Neural progenitor cell (in vitro differentiated cells): ENCODE measurements at regions not wholly inside any gene's neighbourhood (a gene's known extent, or its start where the extent isn't known, plus 50 kb on each side); places are given as distances from the start of the nearest gene placed in this dataset.

Source experiments
- EZH2 ChIP-seq: fragments of 200-600 bp; sonication (generic); IDR thresholded peaks from 2 replicates; pipeline ENCODE4 v1.6.1; 2017; ENCODE audit warnings: antibody characterized with exemption, mild to moderate bottlenecking, moderate library complexity
- EZH2phosphoT487 ChIP-seq: fragments of 200-600 bp; sonication (generic); IDR thresholded peaks from 2 replicates; pipeline ENCODE4 v1.6.1; 2017; ENCODE audit warnings: antibody characterized with exemption
- TF ChIP-seq, protein P1 (sequence below): fragments of 200-600 bp; sonication (generic); IDR thresholded peaks from 2 replicates; pipeline ENCODE4 v1.5.1; 2017; ENCODE audit warnings: antibody characterized with exemption, mild to moderate bottlenecking

- TF ChIP-seq, protein P1, sequence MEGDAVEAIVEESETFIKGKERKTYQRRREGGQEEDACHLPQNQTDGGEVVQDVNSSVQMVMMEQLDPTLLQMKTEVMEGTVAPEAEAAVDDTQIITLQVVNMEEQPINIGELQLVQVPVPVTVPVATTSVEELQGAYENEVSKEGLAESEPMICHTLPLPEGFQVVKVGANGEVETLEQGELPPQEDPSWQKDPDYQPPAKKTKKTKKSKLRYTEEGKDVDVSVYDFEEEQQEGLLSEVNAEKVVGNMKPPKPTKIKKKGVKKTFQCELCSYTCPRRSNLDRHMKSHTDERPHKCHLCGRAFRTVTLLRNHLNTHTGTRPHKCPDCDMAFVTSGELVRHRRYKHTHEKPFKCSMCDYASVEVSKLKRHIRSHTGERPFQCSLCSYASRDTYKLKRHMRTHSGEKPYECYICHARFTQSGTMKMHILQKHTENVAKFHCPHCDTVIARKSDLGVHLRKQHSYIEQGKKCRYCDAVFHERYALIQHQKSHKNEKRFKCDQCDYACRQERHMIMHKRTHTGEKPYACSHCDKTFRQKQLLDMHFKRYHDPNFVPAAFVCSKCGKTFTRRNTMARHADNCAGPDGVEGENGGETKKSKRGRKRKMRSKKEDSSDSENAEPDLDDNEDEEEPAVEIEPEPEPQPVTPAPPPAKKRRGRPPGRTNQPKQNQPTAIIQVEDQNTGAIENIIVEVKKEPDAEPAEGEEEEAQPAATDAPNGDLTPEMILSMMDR = no peak
- TF ChIP-seq EZH2 (no peak), EZH2phosphoT487 (no peak)
Observed at GRCh38 chr16:80294172-80294571, 246.6 kb upstream of the DYNLRB2 start.
